ENCODE measurements at regions not wholly inside any gene's neighbourhood (a gene's known extent, or its start where the extent isn't known, plus 50 kb on each side); places are given as distances from the start of the nearest gene placed in this dataset.

DNA sequence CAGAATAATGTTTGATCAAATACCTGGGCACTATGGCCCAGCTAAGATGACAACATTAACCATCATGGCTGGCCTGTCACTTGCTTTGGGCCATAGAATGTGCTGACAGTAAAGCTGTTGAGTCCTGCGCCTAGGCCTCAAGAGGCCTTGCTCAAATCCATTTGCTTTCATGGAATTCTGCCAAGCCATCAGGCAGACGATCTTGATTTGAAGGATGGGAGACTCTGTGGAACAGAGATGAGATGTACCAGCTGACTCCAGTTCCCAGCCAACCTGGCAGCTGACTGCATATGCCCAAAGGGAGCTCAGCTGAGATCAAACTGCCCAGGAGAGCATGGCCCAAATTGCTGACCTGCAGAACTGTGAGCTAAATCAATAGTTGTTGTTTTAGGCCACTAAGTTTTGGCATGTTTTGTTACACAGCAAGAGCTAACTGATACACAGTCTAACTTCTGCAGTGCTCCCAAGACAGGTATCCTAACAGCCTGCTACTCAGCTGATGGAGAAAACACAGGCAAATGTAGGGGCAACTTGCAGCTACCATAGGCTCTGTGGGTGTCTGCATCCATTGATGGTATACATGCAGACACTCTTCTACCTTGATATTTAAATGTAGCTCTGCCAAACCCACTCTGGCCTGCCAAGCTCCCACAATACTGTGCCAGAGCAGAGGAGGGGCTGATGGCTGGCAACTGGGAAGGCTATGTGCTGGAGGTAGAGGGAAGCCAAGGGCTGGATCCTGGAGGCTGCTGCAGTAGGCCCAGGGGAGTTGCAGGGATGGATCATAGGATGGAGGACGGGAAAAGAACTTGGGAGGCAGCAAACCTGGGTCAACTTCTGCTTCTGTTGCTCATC, 55.2 kb upstream of the RNF24 start:
- DNase-seq (ENCODE audit: low spot score) = no peak

DNA sequence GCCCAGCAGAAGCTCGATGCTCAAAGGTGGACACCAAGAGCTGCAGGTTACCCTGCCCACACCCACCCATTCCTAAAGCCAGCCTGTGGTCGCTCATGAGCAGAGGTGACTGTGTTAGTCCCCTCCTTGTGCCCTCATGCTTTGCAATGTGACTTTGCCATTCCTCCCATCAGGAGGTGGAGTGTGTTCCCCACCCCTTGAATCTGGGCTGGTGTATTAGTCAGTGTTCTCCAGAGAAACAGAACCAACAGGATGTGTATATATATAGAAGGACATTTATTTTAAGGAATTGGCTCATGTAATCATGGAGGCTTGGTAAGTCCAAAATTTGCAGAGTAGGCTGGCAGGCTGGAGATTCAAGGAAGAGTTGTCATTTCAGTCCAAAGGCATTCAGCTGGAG, 54.4 kb upstream of the RNF24 start:
- DNase-seq (ENCODE audit: low spot score) = no peak

DNA sequence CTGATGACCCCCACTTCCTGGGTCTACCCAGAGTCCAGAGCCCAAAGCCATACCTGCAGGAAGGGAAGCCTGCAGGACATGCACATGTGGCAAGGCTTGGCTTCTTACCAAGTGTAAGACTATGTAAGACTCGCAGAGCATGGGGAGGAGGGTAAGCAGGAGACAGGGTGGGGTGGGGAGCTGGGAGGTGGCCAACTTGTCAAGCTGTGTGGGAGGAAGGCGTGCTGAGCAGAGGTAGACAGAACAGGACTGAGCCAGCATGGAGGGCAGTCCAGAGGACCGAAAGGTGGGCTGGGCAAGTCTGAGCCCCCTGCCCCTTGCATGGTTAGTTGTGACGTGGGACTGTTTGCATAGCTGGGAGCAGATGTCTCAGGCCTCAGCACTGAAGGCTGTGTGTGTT, 53.4 kb upstream of the RNF24 start:
- DNase-seq (ENCODE audit: low spot score) = no peak

DNA sequence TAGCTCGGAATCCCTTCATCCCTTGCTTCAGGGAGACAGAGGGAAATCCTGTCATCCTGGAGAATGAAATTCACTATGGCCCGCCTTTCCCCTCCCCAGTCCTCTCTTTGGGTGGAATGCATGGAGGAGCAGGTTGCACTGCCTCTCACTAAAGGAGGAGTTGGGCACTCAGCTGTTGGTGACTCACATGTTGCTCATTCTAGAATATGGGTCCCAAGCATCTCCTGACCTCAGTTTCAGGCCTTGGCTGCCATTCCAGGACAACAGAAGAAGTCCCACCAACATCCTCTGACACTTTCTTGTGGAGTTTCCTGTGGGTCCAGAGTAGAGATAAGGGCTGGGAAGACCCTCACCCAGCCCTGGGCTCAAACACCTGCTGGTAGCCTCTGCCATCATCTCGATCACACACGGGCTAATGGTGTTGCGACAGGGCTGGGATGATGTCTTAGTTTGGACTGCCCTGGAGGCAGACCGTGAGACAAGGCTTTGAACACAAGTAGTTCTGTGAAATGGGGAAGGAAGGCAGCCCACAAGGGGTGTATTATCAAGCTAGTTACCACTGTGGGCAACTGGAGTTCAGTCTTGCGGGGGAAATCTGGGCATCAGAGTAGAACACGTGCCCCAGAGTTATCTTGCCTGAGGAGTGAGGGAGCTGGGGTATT, 52.4 kb upstream of the RNF24 start:
- DNase-seq (ENCODE audit: low spot score) = no peak

DNA sequence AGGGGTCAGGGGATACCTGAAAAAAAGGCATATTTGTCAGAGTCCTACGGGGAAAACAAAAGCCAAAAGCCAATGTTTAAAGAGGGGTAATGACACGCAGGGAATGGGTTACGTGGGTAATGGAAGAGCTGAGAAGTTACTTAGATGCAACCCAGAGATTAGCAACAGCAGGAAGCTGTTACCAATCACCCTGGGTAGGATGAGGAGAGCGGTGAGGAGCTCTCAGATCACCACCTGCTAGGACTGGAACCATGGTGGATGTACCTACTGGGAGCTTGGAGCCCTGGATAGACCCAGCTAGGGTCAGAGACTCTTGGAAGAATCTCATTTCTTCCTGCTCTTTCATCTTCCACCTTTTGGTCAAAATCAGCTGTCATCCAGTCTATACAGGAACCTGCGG, 51.2 kb upstream of the RNF24 start:
- DNase-seq (ENCODE audit: low spot score) = no peak

DNA sequence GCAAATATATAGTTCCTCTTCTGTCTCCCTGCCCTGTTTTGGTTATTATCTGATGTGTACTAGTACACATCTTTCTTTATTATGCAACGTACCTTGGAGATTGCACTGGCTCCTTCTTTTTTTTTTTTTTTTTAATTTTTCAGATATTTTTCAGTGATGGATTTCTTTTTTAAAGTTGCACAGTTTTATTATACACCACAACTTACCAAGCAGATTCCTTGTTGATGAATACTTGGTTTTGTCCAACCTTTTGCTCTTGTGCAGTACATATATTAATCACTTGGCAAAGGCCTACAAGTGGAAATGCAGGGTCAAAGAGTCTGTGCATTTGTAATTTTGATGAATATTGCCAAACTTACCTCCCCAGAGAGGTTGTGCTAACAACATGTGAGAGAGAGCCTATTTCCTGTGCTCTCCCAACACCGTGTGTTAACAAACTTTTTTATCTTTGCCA, 50.1 kb upstream of the RNF24 start:
- no peak for DNase-seq (ENCODE audit: low spot score)

Data from CD4-positive, alpha-beta T cell treated with Interleukin-15 for 4 hours (primary cell).